SK-N-SH (cell line): ENCODE measurements at regions not wholly inside any gene's neighbourhood (a gene's known extent, or its start where the extent isn't known, plus 50 kb on each side); places are given as distances from the start of the nearest gene placed in this dataset.

Experiments used
- CTCF ChIA-PET: fragments of 300-600, 350-600 bp; formaldehyde crosslinking; extraction: SDS; loops from one replicate; lab custom pipeline; 2021; lab: Yijun Ruan, JAX
- POLR2A ChIA-PET: fragments of 350-600 bp; sonication (Branson Sonifier 250); formaldehyde crosslinking; extraction: SDS; loops from one replicate; lab custom pipeline; 2020; ENCODE audit warnings: antibody characterized with exemption, inconsistent platforms; lab: Yijun Ruan, JAX
- DNase-seq: peaks from one replicate; pipeline ENCODE4 v3.0.0; 2012
- H2AFZ ChIP-seq: fragments of 200-600 bp; sonication (generic); 2 replicates; pipeline ENCODE4 v1.8.1; 2016; ENCODE audit warnings: antibody characterized with exemption, mild to moderate bottlenecking, low read depth
- H3F3A ChIP-seq: fragments of 200-600 bp; sonication (generic); replicated peaks from 2 replicates; pipeline ENCODE3; 2016; ENCODE audit warnings: antibody characterized with exemption, mild to moderate bottlenecking; ENCODE audit not compliant: insufficient read depth
- H3K27ac ChIP-seq, 2 experiments: fragments of 200-500 bp in 1 of 2; fragments of 200-600 bp in 1 of 2; sonication (Bioruptor generic) in 1 of 2; sonication (generic), shearing (Covaris generic) in 1 of 2; 2 replicates each; pipeline versions ENCODE4 v1.5.1 to v1.6.1; 2014 to 2016; ENCODE audit warnings: low read depth in 2 of 2, inconsistent platforms in 1 of 2, low read length in 1 of 2, mild to moderate bottlenecking in 1 of 2, mixed read lengths in 1 of 2
- H3K27me3 ChIP-seq: fragments of 200-600 bp; sonication (generic), shearing (Covaris generic); 2 replicates; pipeline ENCODE4 v1.6.1; 2016; ENCODE audit warnings: mixed run types; ENCODE audit not compliant: insufficient read depth
- H3K36me3 ChIP-seq, 2 experiments: fragments of 200-500 bp in 1 of 2; fragments of 200-600 bp in 1 of 2; sonication (Bioruptor generic) in 1 of 2; sonication (generic) in 1 of 2; replicated peaks in 1 of 2; 2 replicates each; pipeline versions ENCODE3 to v1.5.1; 2014 to 2016; ENCODE audit warnings: low read length in 1 of 2, mild to moderate bottlenecking in 1 of 2; ENCODE audit not compliant: insufficient read depth in 2 of 2, control insufficient read depth in 1 of 2
- H3K4me1 ChIP-seq, 2 experiments: fragments of 200-500 bp in 1 of 2; fragments of 200-600 bp in 1 of 2; sonication (Bioruptor generic) in 1 of 2; sonication (generic), shearing (Covaris generic) in 1 of 2; 2 replicates each; pipeline versions ENCODE4 v1.5.1 to v1.6.1; 2014 to 2016; ENCODE audit warnings: low read depth in 1 of 2, low read length in 1 of 2, mixed run types in 1 of 2; ENCODE audit not compliant: insufficient read depth in 2 of 2, control insufficient read depth in 1 of 2
- H3K4me2 ChIP-seq: fragments of 200-600 bp; sonication (generic), shearing (Covaris generic); 2 replicates; pipeline ENCODE4 v1.6.1; 2017; ENCODE audit warnings: mixed run types
- H3K4me3 ChIP-seq, 2 experiments: fragments of 200-500 bp in 1 of 2; fragments of 200-600 bp in 1 of 2; sonication (Bioruptor generic) in 1 of 2; sonication (generic), shearing (Covaris generic) in 1 of 2; 2 replicates each; pipeline versions ENCODE4 v1.5.1 to v1.8.1; 2014 to 2016; ENCODE audit warnings: low read depth in 2 of 2, inconsistent platforms in 1 of 2, low read length in 1 of 2, mild to moderate bottlenecking in 1 of 2, mixed read lengths in 1 of 2, moderate library complexity in 1 of 2
- H3K79me2 ChIP-seq: fragments of 200-600 bp; sonication (generic); 2 replicates; pipeline ENCODE4 v1.8.1; 2017; ENCODE audit warnings: mild to moderate bottlenecking; ENCODE audit not compliant: insufficient read depth
- H3K9ac ChIP-seq: fragments of 200-600 bp; sonication (generic); 2 replicates; pipeline ENCODE4 v1.6.1; 2017; ENCODE audit warnings: mixed run types
- H3K9me2 ChIP-seq: fragments of 200-600 bp; sonication (generic); 2 replicates; pipeline ENCODE4 v1.6.1; 2017; ENCODE audit warnings: mixed run types
- H3K9me3 ChIP-seq: fragments of 200-600 bp; sonication (generic); 2 replicates; pipeline ENCODE4 v1.6.1; 2017; ENCODE audit warnings: mixed run types, mild to moderate bottlenecking, moderate library complexity
- H4K20me1 ChIP-seq: fragments of 200-600 bp; sonication (generic); 2 replicates; pipeline ENCODE4 v1.6.1; 2017; ENCODE audit warnings: mild to moderate bottlenecking, mixed run types; ENCODE audit not compliant: insufficient read depth
- CHD2 ChIP-seq: fragments of 150-350 bp; IDR thresholded peaks from 2 replicates; pipeline ENCODE4 v1.6.1; 2018; ENCODE audit warnings: low read length; ENCODE audit not compliant: partially characterized antibody
- EP300 ChIP-seq, 2 experiments: IDR thresholded peaks; 2 replicates each; pipeline versions ENCODE4 v1.4.0 to v1.6.1; 2012; ENCODE audit warnings: borderline replicate concordance in 1 of 2, low read depth in 1 of 2, low read length in 1 of 2
- EZH2phosphoT487 ChIP-seq: fragments of 200-600 bp; sonication (generic); IDR thresholded peaks from 2 replicates; pipeline ENCODE4 v1.6.1; 2017; ENCODE audit warnings: low read depth, mixed run types, mild to moderate bottlenecking, antibody characterized with exemption, moderate library complexity, borderline replicate concordance
- FOSL2 ChIP-seq: IDR thresholded peaks from 2 replicates; pipeline ENCODE4 v1.4.0; 2012; ENCODE audit warnings: low read depth, mild to moderate bottlenecking, moderate library complexity, borderline replicate concordance
- FOXJ3 ChIP-seq: sonication (generic); formaldehyde crosslinking; IDR thresholded peaks from 2 replicates; pipeline ENCODE4 v1.5.1; 2020; ENCODE audit warnings: mild to moderate bottlenecking, missing genetic modification reagents
- FOXM1 ChIP-seq: IDR thresholded peaks from 2 replicates; pipeline ENCODE4 v1.4.0; 2012; ENCODE audit warnings: low read depth, mild to moderate bottlenecking
- JUND ChIP-seq: IDR thresholded peaks from 2 replicates; pipeline ENCODE4 v1.4.0; 2012
- MEF2A ChIP-seq: IDR thresholded peaks from 2 replicates; pipeline ENCODE4 v1.4.0; 2012; ENCODE audit warnings: low read depth, borderline replicate concordance
- NFIC ChIP-seq: IDR thresholded peaks from 2 replicates; pipeline ENCODE4 v1.4.0; 2012; ENCODE audit warnings: borderline replicate concordance
- NRF1 ChIP-seq: IDR thresholded peaks from 2 replicates; pipeline ENCODE4 v1.6.1; 2012; ENCODE audit warnings: low read depth, mild to moderate bottlenecking, low read length
- POLR2AphosphoS5 ChIP-seq: IDR thresholded peaks from 2 replicates; pipeline ENCODE4 v1.6.1; 2012; ENCODE audit warnings: low read depth, low read length
- RAD21 ChIP-seq: IDR thresholded peaks from 2 replicates; pipeline ENCODE4 v1.6.1; 2012; ENCODE audit warnings: mild to moderate bottlenecking, low read length
- RCOR1 ChIP-seq: fragments of 150-350 bp; IDR thresholded peaks from 2 replicates; pipeline ENCODE4 v1.6.1; 2017; ENCODE audit warnings: antibody characterized with exemption, low read length
- SIN3A ChIP-seq: IDR thresholded peaks from 2 replicates; pipeline ENCODE4 v1.6.1; 2012; ENCODE audit warnings: low read depth, mild to moderate bottlenecking, low read length, moderate library complexity, borderline replicate concordance
- SMC3 ChIP-seq: IDR thresholded peaks from 2 replicates; pipeline ENCODE4 v1.6.1; 2012; ENCODE audit warnings: low read depth, low read length, improper control_type of control experiment
- TAF1 ChIP-seq: IDR thresholded peaks from 2 replicates; pipeline ENCODE4 v1.6.1; 2012; ENCODE audit warnings: low read depth, mild to moderate bottlenecking, low read length, moderate library complexity, borderline replicate concordance
- TEAD4 ChIP-seq: IDR thresholded peaks from 2 replicates; pipeline ENCODE4 v1.4.0; 2012; ENCODE audit warnings: mild to moderate bottlenecking, borderline replicate concordance; ENCODE audit not compliant: insufficient read depth
- YY1 ChIP-seq: IDR thresholded peaks from 2 replicates; pipeline ENCODE4 v1.4.0; 2012; ENCODE audit warnings: low read depth, mild to moderate bottlenecking
- WGBS: methylation state at CpG from one replicate; pipeline ENCODE4 v1.1.6; 2017; ENCODE audit warnings: low lambda C conversion rate; 5-methylcytosine and 5-hydroxymethylcytosine counted together
- TF ChIP-seq, protein P1 (sequence below): IDR thresholded peaks from 2 replicates; pipeline ENCODE4 v1.4.0; 2012; ENCODE audit warnings: low read depth
- TF ChIP-seq, protein P2 (sequence below): fragments of 200-600 bp; sonication (generic); IDR thresholded peaks from 2 replicates; pipeline ENCODE4 v1.6.1; 2017; ENCODE audit warnings: antibody characterized with exemption, mild to moderate bottlenecking, moderate library complexity
- TF ChIP-seq, protein P3 (sequence below): fragments of 150-350 bp; IDR thresholded peaks from 2 replicates; pipeline ENCODE4 v1.6.1; 2017; ENCODE audit warnings: antibody characterized with exemption, low read length, low read depth, borderline replicate concordance
- TF ChIP-seq, protein P4 (sequence below): IDR thresholded peaks from 2 replicates; pipeline ENCODE4 v1.4.0; 2012; ENCODE audit warnings: low read depth, borderline replicate concordance

DNA sequence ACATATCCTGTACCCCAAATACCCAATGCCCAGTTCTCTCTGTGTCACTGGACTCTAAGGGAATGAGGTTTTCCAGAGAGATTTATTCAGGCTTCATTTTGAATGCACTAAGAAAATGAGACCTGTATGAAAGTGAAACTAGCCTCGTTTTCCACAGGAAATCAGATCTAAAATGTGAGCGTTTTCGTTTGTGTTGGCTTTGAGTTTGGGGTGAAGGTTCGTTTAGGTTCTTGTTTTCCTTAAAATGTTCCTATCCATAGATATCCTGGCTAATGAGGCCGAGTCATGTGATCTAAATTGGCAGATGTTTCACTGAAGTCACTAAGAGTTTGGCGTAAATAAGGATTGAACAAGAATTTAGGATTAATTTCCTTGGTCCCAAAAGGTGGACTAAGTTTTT lies 90.9 kb upstream of the BMPER start:
- H3K36me3 ChIP-seq: no peaks in the 10 kb centered on the region
- peak overlapping the region; percentile 18; the same call in 1 of the 2 replicates for H2AFZ ChIP-seq
- DNase-seq: no peak
- peaks cover 0 to 3% of the 10 kb centered on the region in 2 experiments; a peak in 1 of 4 replicates for H3K4me1 ChIP-seq
- H3K4me2 ChIP-seq: peak overlapping the region; percentile 14; the same call in 1 of the 2 replicates
- no peaks in the 10 kb centered on the region for H3K79me2 ChIP-seq
- no peaks in the 10 kb centered on the region for H4K20me1 ChIP-seq
- H3K9me2 ChIP-seq: 0 out of 2 replicates have a peak, but pooled peaks cover 4% of the 10 kb centered on the region
- no peak overlapping the region for H3K4me3 ChIP-seq
- H3K9me3 ChIP-seq: peaks cover 6% of the 10 kb centered on the region
- ChIA-PET POLR2A (no interaction called here), CTCF (no interaction called here)
- TF ChIP-seq EZH2phosphoT487: no peak
- no peak for TF ChIP-seq FOSL2
- TF ChIP-seq FOXJ3: no peak
- TF ChIP-seq SIN3A: no peak
- no peak for TF ChIP-seq CHD2
- TF ChIP-seq, protein P1, sequence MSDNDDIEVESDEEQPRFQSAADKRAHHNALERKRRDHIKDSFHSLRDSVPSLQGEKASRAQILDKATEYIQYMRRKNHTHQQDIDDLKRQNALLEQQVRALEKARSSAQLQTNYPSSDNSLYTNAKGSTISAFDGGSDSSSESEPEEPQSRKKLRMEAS: no peak
- no peak for TF ChIP-seq YY1
- TF ChIP-seq RAD21: no peak
- no peaks in the 10 kb centered on the region for H3K27me3 ChIP-seq
- H3K27ac ChIP-seq: no peak overlapping the region
- no peak overlapping the region for H3K9ac ChIP-seq
- WGBS: 66% methylated on average over 6 of the region's 6 CpGs
- H3F3A ChIP-seq: no peaks in the 10 kb centered on the region

- no peak for DNase-seq
- 81% methylated on average over 6 of the region's 6 CpGs for WGBS
- peaks cover 0 to 3% of the 10 kb centered on the region in 2 experiments; a peak in 1 of 4 replicates for H3K4me1 ChIP-seq
- H3K27me3 ChIP-seq: no peaks in the 10 kb centered on the region
- H3K9ac ChIP-seq: no peak overlapping the region
- H3K79me2 ChIP-seq: no peaks in the 10 kb centered on the region
- H3K36me3 ChIP-seq: no peaks in the 10 kb centered on the region
- ChIA-PET CTCF (interaction anchor here (0.6 to 1.0 kb wide), 3 partner anchors 13 to 118 kb away, joined by 3 read pairs; no protein-coding TSS in a partner anchor), POLR2A (no interaction called here)
- 0 out of 2 replicates have a peak, but pooled peaks cover 4% of the 10 kb centered on the region for H3K9me2 ChIP-seq
- no peaks in the 10 kb centered on the region for H4K20me1 ChIP-seq
- H3K27ac ChIP-seq: no peak overlapping the region
- 0 out of 2 replicates have a peak overlapping the region, but pooled peaks have one; percentile 18 for H2AFZ ChIP-seq
- no peak overlapping the region for H3K4me3 ChIP-seq
- H3K4me2 ChIP-seq: no peak overlapping the region
- H3F3A ChIP-seq: no peaks in the 10 kb centered on the region
- TF ChIP-seq FOXJ3 (no peak), EP300 (IDR thresholded peaks at IDR 0.05; ENCODE audit: borderline replicate concordance in 1 of 2, low read depth in 1 of 2, low read length in 1 of 2) (no peak), FOXM1 (no peak), MEF2A (no peak), NRF1 (no peak), POLR2AphosphoS5 (no peak), TEAD4 (no peak), RCOR1 (no peak), CHD2 (no peak), RAD21 (no peak), YY1 (no peak), JUND (no peak), NFIC (no peak), SMC3 (no peak), TAF1 (no peak)
- TF ChIP-seq, protein P2, sequence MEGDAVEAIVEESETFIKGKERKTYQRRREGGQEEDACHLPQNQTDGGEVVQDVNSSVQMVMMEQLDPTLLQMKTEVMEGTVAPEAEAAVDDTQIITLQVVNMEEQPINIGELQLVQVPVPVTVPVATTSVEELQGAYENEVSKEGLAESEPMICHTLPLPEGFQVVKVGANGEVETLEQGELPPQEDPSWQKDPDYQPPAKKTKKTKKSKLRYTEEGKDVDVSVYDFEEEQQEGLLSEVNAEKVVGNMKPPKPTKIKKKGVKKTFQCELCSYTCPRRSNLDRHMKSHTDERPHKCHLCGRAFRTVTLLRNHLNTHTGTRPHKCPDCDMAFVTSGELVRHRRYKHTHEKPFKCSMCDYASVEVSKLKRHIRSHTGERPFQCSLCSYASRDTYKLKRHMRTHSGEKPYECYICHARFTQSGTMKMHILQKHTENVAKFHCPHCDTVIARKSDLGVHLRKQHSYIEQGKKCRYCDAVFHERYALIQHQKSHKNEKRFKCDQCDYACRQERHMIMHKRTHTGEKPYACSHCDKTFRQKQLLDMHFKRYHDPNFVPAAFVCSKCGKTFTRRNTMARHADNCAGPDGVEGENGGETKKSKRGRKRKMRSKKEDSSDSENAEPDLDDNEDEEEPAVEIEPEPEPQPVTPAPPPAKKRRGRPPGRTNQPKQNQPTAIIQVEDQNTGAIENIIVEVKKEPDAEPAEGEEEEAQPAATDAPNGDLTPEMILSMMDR: no peak
- TF ChIP-seq, protein P3, sequence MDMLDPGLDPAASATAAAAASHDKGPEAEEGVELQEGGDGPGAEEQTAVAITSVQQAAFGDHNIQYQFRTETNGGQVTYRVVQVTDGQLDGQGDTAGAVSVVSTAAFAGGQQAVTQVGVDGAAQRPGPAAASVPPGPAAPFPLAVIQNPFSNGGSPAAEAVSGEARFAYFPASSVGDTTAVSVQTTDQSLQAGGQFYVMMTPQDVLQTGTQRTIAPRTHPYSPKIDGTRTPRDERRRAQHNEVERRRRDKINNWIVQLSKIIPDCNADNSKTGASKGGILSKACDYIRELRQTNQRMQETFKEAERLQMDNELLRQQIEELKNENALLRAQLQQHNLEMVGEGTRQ: no peak
- TF ChIP-seq, protein P4, sequence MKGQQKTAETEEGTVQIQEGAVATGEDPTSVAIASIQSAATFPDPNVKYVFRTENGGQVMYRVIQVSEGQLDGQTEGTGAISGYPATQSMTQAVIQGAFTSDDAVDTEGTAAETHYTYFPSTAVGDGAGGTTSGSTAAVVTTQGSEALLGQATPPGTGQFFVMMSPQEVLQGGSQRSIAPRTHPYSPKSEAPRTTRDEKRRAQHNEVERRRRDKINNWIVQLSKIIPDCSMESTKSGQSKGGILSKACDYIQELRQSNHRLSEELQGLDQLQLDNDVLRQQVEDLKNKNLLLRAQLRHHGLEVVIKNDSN: no peak
- peaks cover 11% of the 10 kb centered on the region for H3K9me3 ChIP-seq
Measured at GRCh38 chr7:33814936-33815335, 90.4 kb upstream of the BMPER start.
